ENCODE measurements at regions not wholly inside any gene's neighbourhood (a gene's known extent, or its start where the extent isn't known, plus 50 kb on each side); places are given as distances from the start of the nearest gene placed in this dataset.
"Not testable (repeated sequence)": the region's sequence is repeated elsewhere in the genome, so short reads cannot be mapped to it uniquely, and the experiment has no call there.

GRCh38 chr15:66635817-66636216 is 66.2 kb upstream of the SMAD6 start:
- DNase-seq (ENCODE audit: low spot score) = no peak

GRCh38 chr15:66637044-66637443 is 65.0 kb upstream of the SMAD6 start:
- not testable (repeated sequence) for DNase-seq (ENCODE audit: low spot score)

GRCh38 chr15:66638377-66638776 is 63.7 kb upstream of the SMAD6 start:
- DNase-seq (ENCODE audit: low spot score) = no peak

GRCh38 chr15:66641485-66642315 is 60.3 kb upstream of the SMAD6 start:
- DNase-seq (ENCODE audit: low spot score) = no peak

GRCh38 chr15:66642514-66642913 is 59.5 kb upstream of the SMAD6 start:
- DNase-seq (ENCODE audit: low spot score) = no peak

GRCh38 chr15:66643033-66643432 is 59.0 kb upstream of the SMAD6 start:
- no peak for DNase-seq (ENCODE audit: low spot score)

- no peak for DNase-seq (ENCODE audit: low spot score)
Observed at GRCh38 chr15:66644000-66644787, 57.8 kb upstream of the SMAD6 start.

GRCh38 chr15:66644869-66645268 is 57.2 kb upstream of the SMAD6 start:
- no peak for DNase-seq (ENCODE audit: low spot score)

GRCh38 chr15:66646308-66646707 is 55.7 kb upstream of the SMAD6 start:
- DNase-seq (ENCODE audit: low spot score) = no peak

- no peak for DNase-seq (ENCODE audit: low spot score)
Observed at GRCh38 chr15:66646799-66647198, 55.2 kb upstream of the SMAD6 start.

- DNase-seq (ENCODE audit: low spot score) = no peak
Observed at GRCh38 chr15:66647358-66647757, 54.7 kb upstream of the SMAD6 start.

GRCh38 chr15:66648588-66648987 is 53.4 kb upstream of the SMAD6 start:
- no peak for DNase-seq (ENCODE audit: low spot score)

- no peak for DNase-seq (ENCODE audit: low spot score)
Observed at GRCh38 chr15:66649235-66649984, 52.6 kb upstream of the SMAD6 start.

GRCh38 chr15:66650433-66650832 is 51.6 kb upstream of the SMAD6 start:
- no peak for DNase-seq (ENCODE audit: low spot score)

- no peak for DNase-seq (ENCODE audit: low spot score)
Observed at GRCh38 chr15:66651198-66651597, 50.8 kb upstream of the SMAD6 start.

- no peak for DNase-seq (ENCODE audit: low spot score)
Observed at GRCh38 chr15:66651913-66652642, 50.0 kb upstream of the SMAD6 start.
